SKM-1 treated with dmso at 0.1 percent for 144 hours (cell line): ENCODE measurements at regions not wholly inside any gene's neighbourhood (a gene's known extent, or its start where the extent isn't known, plus 50 kb on each side); places are given as distances from the start of the nearest gene placed in this dataset.
"Not testable (repeated sequence)": the region's sequence is repeated elsewhere in the genome, so short reads cannot be mapped to it uniquely, and the experiment has no call there.

Experiments
- DNase-seq: peaks from one replicate; lab custom pipeline; 2025; ENCODE audit not compliant: unreplicated experiment; lab: John Stamatoyannopoulos, UW

GRCh38 chr3:170657312-170657711 is 71.4 kb upstream of the SLC7A14 start:
- no peak for DNase-seq

DNA sequence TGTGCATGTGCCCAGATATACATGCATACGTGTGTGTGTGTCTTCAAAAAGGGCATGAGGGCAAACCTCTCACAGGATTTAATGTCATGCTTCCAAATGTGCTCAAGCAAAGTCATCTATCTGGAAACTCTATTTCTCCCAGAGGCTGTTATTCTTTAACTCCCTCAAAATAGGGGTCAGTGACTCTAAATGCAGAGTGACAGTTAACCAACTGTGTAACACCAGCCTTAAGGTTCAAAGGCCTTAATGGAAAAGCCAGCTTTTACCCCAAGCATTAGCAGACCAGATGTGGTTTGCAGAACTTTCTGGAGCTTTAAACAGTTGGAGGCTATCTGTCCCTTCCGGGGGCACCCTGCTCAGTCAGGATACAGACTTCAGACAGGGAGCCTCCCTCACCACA is 70.4 kb upstream of the SLC7A14 start:
- DNase-seq: no peak

- DNase-seq: no peak
Observed at GRCh38 chr3:170653801-170654200, 67.9 kb upstream of the SLC7A14 start.

DNA sequence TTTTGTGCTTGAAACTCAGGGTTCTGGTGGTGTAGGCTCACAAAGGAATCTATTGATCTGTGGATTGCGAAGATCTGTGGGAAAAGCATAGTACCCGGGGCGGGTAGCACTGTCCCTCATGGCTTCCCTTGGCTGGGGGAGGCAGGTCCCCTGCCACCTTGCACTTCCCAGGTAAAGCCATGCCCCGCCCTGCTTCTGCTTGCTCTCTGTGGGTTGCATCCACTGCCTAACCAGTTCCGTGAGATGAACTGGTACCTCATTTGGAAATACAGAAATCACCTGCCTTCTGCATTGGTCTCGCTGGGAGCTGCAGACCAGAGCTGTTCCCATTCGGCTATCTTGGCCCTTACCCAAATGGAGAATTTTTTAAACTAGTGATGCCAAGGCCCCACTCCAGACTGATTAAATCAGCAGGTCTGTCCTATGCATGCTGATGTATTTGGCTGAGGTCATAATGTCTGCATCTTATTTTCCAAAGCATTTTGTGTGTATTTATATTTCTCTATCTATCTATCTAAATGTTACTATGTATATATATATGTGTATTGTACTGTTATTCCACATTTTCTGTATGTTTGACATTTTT is 65.5 kb upstream of the SLC7A14 start:
- no peak for DNase-seq

DNA sequence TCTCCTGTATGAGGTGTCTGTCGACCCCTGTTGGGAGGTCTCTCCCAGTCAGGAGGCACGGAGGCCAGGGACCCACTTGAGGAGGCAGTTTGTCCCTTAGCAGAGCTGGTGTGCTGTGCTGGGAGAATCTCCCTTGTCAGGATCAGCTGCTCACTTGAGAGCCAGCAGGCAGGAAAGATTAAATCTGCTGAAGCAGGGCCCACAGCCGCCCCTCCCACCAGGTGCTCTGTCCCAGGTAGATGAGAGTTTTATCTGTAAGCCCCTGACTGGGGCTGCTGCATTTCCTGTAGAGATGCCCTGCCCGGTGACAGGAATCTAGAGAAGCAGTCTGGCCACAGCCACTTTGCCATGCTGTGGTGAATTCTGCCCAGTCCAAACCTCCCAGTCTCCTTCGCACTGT is 64.7 kb upstream of the SLC7A14 start:
- DNase-seq: not testable (repeated sequence)

DNA sequence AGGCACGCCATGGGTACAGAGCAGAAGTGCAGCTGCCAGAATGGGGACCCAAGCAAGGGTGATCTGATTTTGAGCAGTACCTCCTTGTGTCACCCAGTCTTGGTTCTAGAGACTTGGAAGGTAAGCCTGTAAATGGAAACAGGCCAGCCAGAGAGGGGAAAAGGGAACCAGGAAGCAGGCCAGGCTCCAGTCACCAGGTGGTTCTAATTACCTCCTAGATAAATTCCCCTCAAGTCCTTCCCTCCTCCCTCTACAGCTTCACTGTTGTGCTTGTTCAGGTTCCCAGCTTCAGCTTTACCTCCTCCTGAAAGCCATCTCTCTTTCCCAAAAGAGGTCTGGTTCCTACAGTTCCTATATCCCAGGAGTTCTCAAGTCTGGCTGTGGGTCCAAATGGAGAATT is 58.8 kb upstream of the SLC7A14 start:
- DNase-seq: no peak

DNA sequence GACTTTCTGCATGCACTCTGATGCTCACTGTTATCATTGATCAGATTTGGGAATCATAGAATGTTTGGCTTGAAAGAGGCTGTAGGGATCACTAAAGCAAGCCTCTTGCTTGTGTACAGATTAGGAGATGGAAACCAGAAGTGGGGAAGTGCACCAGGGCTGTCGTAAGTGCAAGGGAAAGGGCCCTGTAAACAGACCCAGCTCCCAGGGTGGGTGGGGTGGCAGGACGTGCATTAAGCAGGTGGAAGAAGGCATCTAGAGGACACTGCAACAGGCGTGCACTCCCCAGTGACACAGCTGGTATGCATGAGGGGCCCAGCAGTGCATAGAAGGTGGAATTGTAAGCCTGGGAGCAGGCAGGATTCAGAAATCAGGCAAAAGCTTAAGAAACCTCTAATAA is 58.0 kb upstream of the SLC7A14 start:
- no peak for DNase-seq

GRCh38 chr3:170642882-170643601 is 57.2 kb upstream of the SLC7A14 start:
- DNase-seq: no peak

- no peak for DNase-seq
Observed at GRCh38 chr3:170641510-170642236, 55.8 kb upstream of the SLC7A14 start.

DNA sequence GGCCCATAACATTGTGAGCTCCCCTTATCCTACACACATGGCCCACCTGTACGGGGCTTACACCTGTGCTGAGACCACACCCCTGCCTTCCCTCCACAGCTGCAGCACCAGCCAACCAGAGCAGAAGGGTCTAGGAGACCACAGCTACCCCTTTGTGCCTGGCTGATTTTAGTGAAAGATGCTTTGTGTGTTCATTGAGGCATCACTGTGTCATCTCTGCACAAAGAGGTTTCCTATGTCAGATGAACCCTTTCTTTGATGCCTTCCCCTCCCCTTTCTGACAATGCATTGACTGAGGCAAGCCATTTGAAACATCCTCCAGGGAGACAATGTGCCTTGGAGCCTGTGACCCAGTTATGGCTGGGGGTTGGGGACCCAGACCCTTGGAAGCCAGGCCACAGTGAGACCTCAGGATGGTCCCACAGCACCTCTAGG is 54.9 kb upstream of the SLC7A14 start:
- DNase-seq: no peak

DNA sequence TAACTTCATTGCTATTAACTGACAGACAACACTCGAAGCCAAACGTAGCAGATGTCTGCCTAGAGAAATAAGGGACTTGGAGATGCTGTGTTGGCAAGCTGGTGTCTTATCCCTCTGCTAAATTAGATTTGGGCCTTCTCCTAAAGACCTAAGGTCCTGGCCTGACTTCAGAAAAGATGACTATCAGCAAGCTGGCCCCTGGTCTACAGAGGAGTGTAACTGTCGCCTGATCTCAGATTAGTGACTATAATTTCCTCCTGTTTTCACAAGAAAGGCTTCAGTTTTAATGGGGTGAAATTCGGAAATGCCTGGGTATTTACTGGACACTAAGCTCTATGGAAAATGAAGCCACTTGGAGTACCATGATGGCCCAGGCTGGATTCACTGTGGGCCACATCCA is 53.1 kb upstream of the SLC7A14 start:
- DNase-seq: no peak

DNA sequence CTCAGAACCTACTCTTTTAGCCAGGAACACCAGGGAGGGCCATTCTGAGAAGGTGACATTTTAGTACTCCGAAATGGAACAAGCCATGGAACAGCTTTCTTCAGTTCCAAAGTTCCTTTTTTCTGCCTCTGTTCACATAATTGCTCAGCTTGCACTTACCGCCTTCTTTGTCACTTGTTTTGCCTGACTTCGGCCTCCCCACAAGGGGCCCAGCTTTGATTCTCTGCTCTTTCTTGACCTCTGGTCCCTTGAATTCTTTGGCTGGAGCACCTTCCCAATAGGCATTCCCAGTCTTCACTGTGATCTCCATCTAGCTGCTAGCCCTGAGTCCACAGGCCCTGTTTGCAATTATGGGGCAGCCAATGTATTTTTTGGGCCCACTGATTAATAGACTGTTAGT is 51.4 kb upstream of the SLC7A14 start:
- DNase-seq: no peak

DNA sequence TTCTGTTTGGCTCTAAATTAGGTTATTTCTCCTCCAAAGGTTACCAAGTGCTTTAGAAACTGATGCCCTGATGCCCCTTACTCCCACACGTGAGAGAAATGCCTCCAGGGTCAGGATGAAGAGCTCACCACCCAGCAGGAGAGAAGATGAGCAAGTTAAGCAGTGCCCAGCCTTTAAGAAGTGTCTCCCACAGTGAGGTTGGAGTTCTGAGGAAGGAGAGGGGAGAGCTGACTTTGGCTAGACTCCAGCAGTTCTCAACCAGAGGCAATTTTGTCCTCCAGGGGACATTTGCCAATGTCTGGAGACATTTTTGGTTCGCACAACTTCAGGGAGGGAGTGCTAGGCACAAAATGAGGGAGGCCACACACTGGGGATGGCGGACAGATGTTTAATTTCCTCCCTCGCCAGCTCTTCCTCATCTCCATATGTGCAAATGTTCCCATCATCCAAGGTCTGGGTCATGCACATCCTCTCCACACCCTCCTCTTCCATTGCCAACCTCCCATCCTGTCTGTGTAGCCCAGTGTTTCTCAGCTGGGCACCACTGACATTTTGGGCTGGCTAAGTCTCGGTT is 50.6 kb upstream of the SLC7A14 start:
- DNase-seq: no peak
